ENCODE measurements at regions not wholly inside any gene's neighbourhood (a gene's known extent, or its start where the extent isn't known, plus 50 kb on each side); places are given as distances from the start of the nearest gene placed in this dataset.
A peak's percentile ranks its signal among the peaks of the same experiment; 100 is the strongest.

DNA sequence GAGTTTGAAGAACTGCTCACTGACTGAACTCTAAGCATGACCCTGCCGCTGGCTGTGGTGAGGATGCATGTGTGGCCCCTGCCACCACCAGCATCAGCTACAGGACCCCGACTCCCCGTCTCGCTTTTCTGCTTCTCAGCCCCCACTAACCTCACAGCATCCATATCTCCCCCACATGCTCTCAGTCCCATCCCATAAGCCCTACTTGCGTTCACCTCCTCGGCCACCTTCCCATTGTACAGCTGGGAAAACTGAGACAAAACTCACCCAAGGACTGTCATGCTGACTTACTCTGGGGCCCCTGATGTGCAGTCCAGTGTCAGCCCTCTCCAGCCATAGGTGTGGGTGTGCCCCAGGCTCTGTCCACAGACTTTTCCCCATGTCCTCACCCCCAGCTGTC lies 104.2 kb upstream of the SH3BP4 start:
- ChIA-PET CTCF (no interaction called here), POLR2A (interaction anchor here (0.6 kb wide), 1 partner anchor 361 kb away, joined by 3 read pairs; no protein-coding TSS in a partner anchor)
- no peak for TF ChIP-seq HOXB13 (CRISPR knock-in tag; IDR thresholded peaks at IDR 0.05; ENCODE audit: low read depth)
- no peak for TF ChIP-seq BHLHE40 (IDR thresholded peaks at IDR 0.05; ENCODE audit: low read depth, low read length)
- TF ChIP-seq, protein P1, sequence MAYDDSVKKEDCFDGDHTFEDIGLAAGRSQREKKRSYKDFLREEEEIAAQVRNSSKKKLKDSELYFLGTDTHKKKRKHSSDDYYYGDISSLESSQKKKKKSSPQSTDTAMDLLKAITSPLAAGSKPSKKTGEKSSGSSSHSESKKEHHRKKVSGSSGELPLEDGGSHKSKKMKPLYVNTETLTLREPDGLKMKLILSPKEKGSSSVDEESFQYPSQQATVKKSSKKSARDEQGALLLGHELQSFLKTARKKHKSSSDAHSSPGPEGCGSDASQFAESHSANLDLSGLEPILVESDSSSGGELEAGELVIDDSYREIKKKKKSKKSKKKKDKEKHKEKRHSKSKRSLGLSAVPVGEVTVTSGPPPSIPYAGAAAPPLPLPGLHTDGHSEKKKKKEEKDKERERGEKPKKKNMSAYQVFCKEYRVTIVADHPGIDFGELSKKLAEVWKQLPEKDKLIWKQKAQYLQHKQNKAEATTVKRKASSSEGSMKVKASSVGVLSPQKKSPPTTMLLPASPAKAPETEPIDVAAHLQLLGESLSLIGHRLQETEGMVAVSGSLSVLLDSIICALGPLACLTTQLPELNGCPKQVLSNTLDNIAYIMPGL (CRISPR knock-in tag; IDR thresholded peaks at IDR 0.05; ENCODE audit: borderline replicate concordance): no peak
- TF ChIP-seq RARB (CRISPR knock-in tag; IDR thresholded peaks at IDR 0.05): no peak
- TF ChIP-seq HOXA7 (CRISPR knock-in tag; IDR thresholded peaks at IDR 0.05): no peak
- no peak for TF ChIP-seq HEYL (CRISPR knock-in tag; IDR thresholded peaks at IDR 0.05)
- TF ChIP-seq SREBF2 (IDR thresholded peaks at IDR 0.05): no peak
- TF ChIP-seq, protein P2, sequence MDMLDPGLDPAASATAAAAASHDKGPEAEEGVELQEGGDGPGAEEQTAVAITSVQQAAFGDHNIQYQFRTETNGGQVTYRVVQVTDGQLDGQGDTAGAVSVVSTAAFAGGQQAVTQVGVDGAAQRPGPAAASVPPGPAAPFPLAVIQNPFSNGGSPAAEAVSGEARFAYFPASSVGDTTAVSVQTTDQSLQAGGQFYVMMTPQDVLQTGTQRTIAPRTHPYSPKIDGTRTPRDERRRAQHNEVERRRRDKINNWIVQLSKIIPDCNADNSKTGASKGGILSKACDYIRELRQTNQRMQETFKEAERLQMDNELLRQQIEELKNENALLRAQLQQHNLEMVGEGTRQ (IDR thresholded peaks at IDR 0.05): no peak
- TF ChIP-seq CEBPB (IDR thresholded peaks at IDR 0.05): no peak
- peaks cover 20% of the 10 kb centered on the region for H3K4me1 ChIP-seq
- no peak overlapping the region for H3K4me3 ChIP-seq
- H3K4me2 ChIP-seq: no peak overlapping the region
- WGBS (ENCODE audit: missing lambda C conversion rate): 91% methylated on average over 6 of the region's 6 CpGs
- H3K27ac ChIP-seq: peak overlapping the region in 1 of 2 experiments; percentile 31; a peak in 1 of 6 replicates
- ATAC-seq: no peak
- no peak for DNase-seq (ENCODE audit: low read depth in 1 of 2, low spot score in 1 of 2)
- no peaks in the 10 kb centered on the region for H3K9me3 ChIP-seq
- FAIRE-seq: no peak

DNA sequence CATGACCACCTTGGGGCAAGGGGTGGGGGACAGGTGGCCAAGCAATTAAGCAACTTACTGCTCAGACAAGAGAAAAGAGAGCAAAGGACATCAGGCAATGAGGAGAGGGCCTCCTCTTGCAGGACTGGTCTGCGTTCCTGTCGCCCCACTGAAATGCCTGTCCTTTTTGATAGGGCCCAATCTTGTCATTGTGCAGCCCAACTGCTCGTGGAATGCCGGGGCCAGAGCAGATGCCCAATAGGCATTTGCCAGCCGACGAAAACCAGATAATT lies 104.5 kb upstream of the SH3BP4 start:
- no peak overlapping the region for H3K4me2 ChIP-seq
- H3K27ac ChIP-seq: peak overlapping the region in 1 of 2 experiments; percentile 31; a peak in 1 of 6 replicates
- ChIA-PET CTCF (no interaction called here), POLR2A (interaction anchor here (0.6 kb wide), 1 partner anchor 361 kb away, joined by 3 read pairs; no protein-coding TSS in a partner anchor)
- TF ChIP-seq HEYL (CRISPR knock-in tag; IDR thresholded peaks at IDR 0.05) (no peak), RARB (CRISPR knock-in tag; IDR thresholded peaks at IDR 0.05) (no peak), MAZ (IDR thresholded peaks at IDR 0.05; ENCODE audit: borderline replicate concordance, low read depth, low read length) (no peak), ZSCAN20 (CRISPR knock-in tag; IDR thresholded peaks at IDR 0.05) (no peak), CHD4 (IDR thresholded peaks at IDR 0.05; ENCODE audit: borderline replicate concordance) (no peak), SREBF2 (IDR thresholded peaks at IDR 0.05) (no peak), BHLHE40 (IDR thresholded peaks at IDR 0.05; ENCODE audit: low read depth, low read length) (no peak), ESRRA (IDR thresholded peaks at IDR 0.05; ENCODE audit: borderline replicate concordance, low read length) (no peak), RAD21 (conservative IDR thresholded peaks at IDR 0.05 in 1 of 2, IDR thresholded peaks at IDR 0.05 in 1 of 2) (no peak), PHF8 (IDR thresholded peaks at IDR 0.05; ENCODE audit: borderline replicate concordance, low read depth) (no peak), SMC3 (IDR thresholded peaks at IDR 0.05) (no peak), CBX2 (IDR thresholded peaks at IDR 0.05; ENCODE audit: borderline replicate concordance, low read depth) (no peak), POLR2AphosphoS2 (conservative IDR thresholded peaks at IDR 0.05; ENCODE audit: low read length) (no peak)
- TF ChIP-seq, protein P3, sequence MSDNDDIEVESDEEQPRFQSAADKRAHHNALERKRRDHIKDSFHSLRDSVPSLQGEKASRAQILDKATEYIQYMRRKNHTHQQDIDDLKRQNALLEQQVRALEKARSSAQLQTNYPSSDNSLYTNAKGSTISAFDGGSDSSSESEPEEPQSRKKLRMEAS (IDR thresholded peaks at IDR 0.05): no peak
- TF ChIP-seq, protein P4, sequence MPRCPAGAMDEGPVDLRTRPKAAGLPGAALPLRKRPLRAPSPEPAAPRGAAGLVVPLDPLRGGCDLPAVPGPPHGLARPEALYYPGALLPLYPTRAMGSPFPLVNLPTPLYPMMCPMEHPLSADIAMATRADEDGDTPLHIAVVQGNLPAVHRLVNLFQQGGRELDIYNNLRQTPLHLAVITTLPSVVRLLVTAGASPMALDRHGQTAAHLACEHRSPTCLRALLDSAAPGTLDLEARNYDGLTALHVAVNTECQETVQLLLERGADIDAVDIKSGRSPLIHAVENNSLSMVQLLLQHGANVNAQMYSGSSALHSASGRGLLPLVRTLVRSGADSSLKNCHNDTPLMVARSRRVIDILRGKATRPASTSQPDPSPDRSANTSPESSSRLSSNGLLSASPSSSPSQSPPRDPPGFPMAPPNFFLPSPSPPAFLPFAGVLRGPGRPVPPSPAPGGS (IDR thresholded peaks at IDR 0.05): no peak
- TF ChIP-seq, protein P5, sequence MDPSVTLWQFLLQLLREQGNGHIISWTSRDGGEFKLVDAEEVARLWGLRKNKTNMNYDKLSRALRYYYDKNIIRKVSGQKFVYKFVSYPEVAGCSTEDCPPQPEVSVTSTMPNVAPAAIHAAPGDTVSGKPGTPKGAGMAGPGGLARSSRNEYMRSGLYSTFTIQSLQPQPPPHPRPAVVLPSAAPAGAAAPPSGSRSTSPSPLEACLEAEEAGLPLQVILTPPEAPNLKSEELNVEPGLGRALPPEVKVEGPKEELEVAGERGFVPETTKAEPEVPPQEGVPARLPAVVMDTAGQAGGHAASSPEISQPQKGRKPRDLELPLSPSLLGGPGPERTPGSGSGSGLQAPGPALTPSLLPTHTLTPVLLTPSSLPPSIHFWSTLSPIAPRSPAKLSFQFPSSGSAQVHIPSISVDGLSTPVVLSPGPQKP (IDR thresholded peaks at IDR 0.05; ENCODE audit: low read depth, low read length): no peak
- TF ChIP-seq, protein P6, sequence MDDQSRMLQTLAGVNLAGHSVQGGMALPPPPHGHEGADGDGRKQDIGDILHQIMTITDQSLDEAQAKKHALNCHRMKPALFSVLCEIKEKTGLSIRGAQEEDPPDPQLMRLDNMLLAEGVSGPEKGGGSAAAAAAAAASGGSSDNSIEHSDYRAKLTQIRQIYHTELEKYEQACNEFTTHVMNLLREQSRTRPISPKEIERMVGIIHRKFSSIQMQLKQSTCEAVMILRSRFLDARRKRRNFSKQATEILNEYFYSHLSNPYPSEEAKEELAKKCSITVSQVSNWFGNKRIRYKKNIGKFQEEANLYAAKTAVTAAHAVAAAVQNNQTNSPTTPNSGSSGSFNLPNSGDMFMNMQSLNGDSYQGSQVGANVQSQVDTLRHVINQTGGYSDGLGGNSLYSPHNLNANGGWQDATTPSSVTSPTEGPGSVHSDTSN (IDR thresholded peaks at IDR 0.05): no peak
- peaks cover 22% of the 10 kb centered on the region for H3K4me1 ChIP-seq
- ATAC-seq: no peak
- H3K9me3 ChIP-seq: no peaks in the 10 kb centered on the region
- FAIRE-seq: no peak
- no peak for DNase-seq (ENCODE audit: low read depth in 1 of 2, low spot score in 1 of 2)
- 93% methylated on average over 2 of the region's 6 CpGs for WGBS (ENCODE audit: missing lambda C conversion rate)
- H3K4me3 ChIP-seq: no peak overlapping the region
